GM18507 (cell line): ENCODE measurements at regions not wholly inside any gene's neighbourhood (a gene's known extent, or its start where the extent isn't known, plus 50 kb on each side); places are given as distances from the start of the nearest gene placed in this dataset.

ENCODE experiments used
- DNase-seq: peaks from one replicate; pipeline ENCODE4 v3.0.0; 2011; ENCODE audit warnings: low read depth; ENCODE audit not compliant: insufficient read length; ENCODE audit errors: extremely low spot score
- FAIRE-seq: peaks from 2 replicates; lab custom pipeline; 2011; peaks lifted over from hg19 to GRCh38; lab: Jason Lieb, UNC

- no peak for FAIRE-seq
- no peak for DNase-seq
Observed at GRCh38 chr2:111657351-111657975, 226.5 kb downstream of the ANAPC1 start.

GRCh38 chr2:111659361-111660333 lies 224.3 kb downstream of the ANAPC1 start:
- no peak for FAIRE-seq

GRCh38 chr2:111660811-111661210 lies 223.2 kb downstream of the ANAPC1 start:
- FAIRE-seq, result no peak

More at GRCh38 chr2:111659361-111660333, 224.3 kb downstream of the ANAPC1 start:
- no peak for DNase-seq

GRCh38 chr2:111661286-111661940 lies 222.6 kb downstream of the ANAPC1 start:
- no peak for FAIRE-seq
- no peak for DNase-seq

More at GRCh38 chr2:111660811-111661210, 223.2 kb downstream of the ANAPC1 start:
- DNase-seq, result no peak

GRCh38 chr2:111662039-111662770 lies 221.8 kb downstream of the ANAPC1 start:
- DNase-seq, result no peak
- FAIRE-seq, result no peak

GRCh38 chr2:111662771-111663470 lies 221.1 kb downstream of the ANAPC1 start:
- DNase-seq, result peak; percentile 23
- peak; percentile 81 for FAIRE-seq

GRCh38 chr2:111663471-111664274 lies 220.3 kb downstream of the ANAPC1 start:
- FAIRE-seq, result no peak
- no peak for DNase-seq

- FAIRE-seq, result no peak
- no peak for DNase-seq
Observed at GRCh38 chr2:111664275-111664850, 219.6 kb downstream of the ANAPC1 start.

GRCh38 chr2:111665011-111665410 lies 219.0 kb downstream of the ANAPC1 start:
- no peak for DNase-seq
- no peak for FAIRE-seq

GRCh38 chr2:111665551-111666116 lies 218.4 kb downstream of the ANAPC1 start:
- FAIRE-seq (no peak), DNase-seq (no peak)

GRCh38 chr2:111666160-111666559 lies 217.8 kb downstream of the ANAPC1 start:
- DNase-seq, result no peak
- FAIRE-seq, result no peak

- FAIRE-seq (no peak), DNase-seq (no peak)
Observed at GRCh38 chr2:111667001-111667400, 217.0 kb downstream of the ANAPC1 start.

- FAIRE-seq (no peak), DNase-seq (no peak)
Observed at GRCh38 chr2:111667542-111668273, 216.3 kb downstream of the ANAPC1 start.

GRCh38 chr2:111668274-111668616 lies 215.7 kb downstream of the ANAPC1 start:
- DNase-seq (no peak), FAIRE-seq (no peak)

- FAIRE-seq (no peak), DNase-seq (no peak)
Observed at GRCh38 chr2:111668741-111669140, 215.3 kb downstream of the ANAPC1 start.

- no peak for FAIRE-seq
- no peak for DNase-seq
Observed at GRCh38 chr2:111669928-111670695, 213.9 kb downstream of the ANAPC1 start.
